GM12873 (cell line): ENCODE measurements at regions not wholly inside any gene's neighbourhood (a gene's known extent, or its start where the extent isn't known, plus 50 kb on each side); places are given as distances from the start of the nearest gene placed in this dataset.

Source experiments
- TF ChIP-seq, protein P1 (sequence below): IDR thresholded peaks from 2 replicates; pipeline ENCODE4 v1.5.1; 2012; ENCODE audit warnings: low read depth, mild to moderate bottlenecking, moderate library complexity, low read length, control low read depth; ENCODE audit not compliant: insufficient read depth; ENCODE audit errors: missing control alignments

- TF ChIP-seq, protein P1, sequence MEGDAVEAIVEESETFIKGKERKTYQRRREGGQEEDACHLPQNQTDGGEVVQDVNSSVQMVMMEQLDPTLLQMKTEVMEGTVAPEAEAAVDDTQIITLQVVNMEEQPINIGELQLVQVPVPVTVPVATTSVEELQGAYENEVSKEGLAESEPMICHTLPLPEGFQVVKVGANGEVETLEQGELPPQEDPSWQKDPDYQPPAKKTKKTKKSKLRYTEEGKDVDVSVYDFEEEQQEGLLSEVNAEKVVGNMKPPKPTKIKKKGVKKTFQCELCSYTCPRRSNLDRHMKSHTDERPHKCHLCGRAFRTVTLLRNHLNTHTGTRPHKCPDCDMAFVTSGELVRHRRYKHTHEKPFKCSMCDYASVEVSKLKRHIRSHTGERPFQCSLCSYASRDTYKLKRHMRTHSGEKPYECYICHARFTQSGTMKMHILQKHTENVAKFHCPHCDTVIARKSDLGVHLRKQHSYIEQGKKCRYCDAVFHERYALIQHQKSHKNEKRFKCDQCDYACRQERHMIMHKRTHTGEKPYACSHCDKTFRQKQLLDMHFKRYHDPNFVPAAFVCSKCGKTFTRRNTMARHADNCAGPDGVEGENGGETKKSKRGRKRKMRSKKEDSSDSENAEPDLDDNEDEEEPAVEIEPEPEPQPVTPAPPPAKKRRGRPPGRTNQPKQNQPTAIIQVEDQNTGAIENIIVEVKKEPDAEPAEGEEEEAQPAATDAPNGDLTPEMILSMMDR, result no peak
Measured at GRCh38 chr17:79537061-79537460, 73.8 kb downstream of the RBFOX3 start.

DNA sequence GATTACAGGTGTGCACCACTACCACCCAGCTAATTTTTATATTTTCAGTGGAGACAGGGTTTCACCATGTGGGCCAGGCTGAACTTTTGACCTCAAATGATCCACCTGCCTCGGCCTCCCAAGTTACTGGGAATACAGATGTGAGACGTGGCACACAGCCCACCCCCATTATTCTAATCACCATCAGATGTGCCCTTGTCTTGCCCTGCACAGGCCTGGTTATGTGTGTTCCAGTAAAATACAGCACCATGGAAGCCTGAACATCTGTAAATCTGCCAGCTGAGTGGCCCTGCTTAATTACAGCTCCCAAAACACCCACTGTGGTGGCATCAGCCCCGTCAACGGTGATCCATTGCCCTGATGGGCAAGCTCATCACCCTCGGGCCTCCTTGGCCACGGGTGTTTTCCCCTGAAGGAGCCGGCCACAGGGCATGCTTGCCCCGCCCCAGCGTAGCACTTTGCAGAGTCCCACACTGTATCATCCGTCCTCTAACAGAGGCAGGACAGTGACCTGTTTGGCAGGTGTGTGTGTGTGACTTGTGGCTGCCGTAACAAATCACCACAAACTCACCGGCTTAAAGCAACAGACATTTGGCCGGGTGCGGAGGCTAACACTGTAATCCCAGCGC lies 74.5 kb downstream of the RBFOX3 start:
- TF ChIP-seq, protein P1, result no peak

DNA sequence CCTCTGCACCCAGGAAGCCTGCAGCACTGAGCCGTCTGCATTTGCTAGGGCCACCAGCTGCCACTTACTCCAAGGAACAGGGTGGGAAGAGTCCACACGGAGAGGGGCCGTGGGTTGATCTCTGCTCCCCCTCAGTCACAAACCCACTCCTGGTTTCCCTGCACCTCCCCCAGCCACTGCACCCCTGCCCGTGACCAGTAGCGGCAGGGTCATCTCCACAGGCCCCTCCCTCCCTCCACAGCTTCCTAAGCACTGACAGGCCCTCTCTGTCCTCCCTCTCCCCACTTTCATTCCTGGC lies 75.2 kb downstream of the RBFOX3 start:
- TF ChIP-seq, protein P1, result no peak

DNA sequence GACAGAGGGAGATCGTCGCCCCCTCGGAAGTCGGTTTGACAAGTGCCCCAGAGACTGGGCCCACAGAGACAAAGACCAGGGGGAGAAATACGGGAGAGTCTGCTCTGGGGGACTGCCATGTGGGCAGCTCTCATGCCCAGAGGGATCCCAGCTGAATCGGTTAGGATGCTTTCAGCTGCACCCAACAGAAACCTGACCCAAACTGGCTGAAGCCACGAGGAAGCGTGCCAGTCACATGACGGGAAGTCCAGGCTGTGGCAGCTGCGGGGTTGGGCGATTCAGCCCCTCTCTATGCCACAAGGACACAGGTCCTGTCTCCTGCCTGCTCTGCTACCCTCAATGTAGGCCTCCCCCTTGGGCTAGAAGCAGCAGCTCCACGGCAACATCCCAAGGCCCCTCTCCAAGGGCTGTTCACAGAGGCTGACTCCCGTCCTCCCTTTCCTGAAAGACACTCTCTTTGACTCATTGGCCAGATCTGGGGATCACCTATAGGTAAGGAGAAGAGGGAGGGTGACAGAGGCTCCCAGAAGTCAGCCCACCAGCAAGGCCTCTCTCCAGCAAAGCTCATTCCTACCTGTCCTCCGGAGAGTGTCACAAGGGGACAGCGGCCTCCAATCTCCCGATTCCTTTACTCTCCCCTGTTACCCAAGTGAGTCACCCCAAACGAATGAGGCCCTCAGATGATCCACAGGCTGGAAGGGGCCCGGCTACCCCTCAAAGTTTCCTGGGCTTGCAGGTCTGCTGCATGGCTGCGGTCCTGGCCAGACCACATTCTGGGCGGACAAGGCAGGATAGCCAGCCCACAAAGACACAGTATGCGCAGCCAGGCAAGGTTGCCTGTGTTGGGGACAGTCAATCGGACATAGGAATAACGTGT lies 75.8 kb downstream of the RBFOX3 start:
- TF ChIP-seq, protein P1, result no peak

DNA sequence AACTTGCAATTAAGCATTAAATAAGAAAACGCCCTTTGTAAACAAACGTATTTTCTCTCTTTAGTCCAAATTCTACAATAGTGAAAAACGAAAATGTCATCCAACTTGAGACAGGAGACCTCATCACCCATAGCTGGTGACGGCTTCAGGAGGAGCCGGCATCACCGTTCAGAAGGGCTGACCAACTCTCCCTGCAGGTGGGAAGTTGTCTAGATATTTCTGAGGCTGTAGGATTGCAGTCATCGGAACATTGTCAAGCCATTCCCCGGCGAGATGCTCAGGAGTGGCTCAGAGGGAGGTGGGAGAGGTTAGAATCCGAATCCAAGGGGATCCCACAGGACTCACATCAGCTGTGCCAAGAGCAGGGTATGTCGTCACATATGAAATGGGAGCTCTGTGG lies 76.7 kb downstream of the RBFOX3 start:
- TF ChIP-seq, protein P1, result no peak

DNA sequence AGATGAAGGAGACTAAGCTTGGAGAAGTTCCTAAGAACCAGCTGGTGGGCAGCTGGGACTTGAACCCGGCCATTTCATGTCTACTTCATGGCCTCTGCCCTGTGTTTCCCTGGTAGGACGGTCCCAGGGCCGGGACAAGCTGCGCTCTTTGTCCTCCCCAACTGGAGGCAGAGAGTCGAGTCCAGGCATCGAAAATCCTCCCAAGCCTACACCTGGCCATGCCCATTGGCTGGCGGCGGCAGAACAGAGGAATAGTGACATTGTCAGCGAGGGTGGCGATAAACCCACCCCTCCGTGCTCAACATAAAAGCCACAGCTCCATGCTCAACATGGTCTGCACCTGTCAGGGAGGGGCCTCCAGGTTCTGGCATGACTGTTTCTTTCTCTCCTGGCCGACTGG lies 77.7 kb downstream of the RBFOX3 start:
- TF ChIP-seq, protein P1, result no peak

DNA sequence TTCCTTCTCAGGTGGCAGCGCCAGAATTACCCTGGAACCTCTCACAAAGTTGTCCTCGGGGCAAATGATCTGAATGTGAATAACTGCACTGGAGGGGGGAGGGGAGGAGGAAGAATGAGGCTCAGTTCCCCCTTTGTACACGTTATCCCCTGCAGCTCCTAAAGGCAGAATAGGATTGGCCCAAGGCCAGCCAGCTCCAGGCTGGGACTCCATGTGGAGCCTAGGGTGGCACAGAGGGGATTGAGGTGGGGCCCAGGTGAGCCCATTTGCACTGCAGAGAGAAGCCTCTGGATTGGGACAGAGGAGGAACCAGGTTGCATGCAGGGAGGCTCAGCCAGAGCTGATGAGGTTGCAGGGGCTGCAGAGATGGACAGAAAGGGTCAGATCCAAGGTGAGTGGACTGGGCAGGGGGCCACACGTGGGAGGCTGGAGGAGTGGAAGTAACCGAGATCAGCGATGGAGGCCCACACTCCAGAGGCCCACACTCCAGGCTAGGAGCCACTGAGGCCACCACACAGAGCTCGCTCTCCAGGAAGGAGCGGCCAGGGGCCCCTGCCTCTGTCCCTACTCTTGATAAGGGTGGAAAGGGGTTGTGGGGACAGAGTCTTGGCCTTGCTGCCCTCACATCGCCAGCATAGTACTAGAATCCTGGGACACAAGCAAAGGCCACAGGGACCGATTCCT lies 78.6 kb downstream of the RBFOX3 start:
- TF ChIP-seq, protein P1, result no peak
